WTC11 (cell line): ENCODE measurements at regions not wholly inside any gene's neighbourhood (a gene's known extent, or its start where the extent isn't known, plus 50 kb on each side); places are given as distances from the start of the nearest gene placed in this dataset.

Source experiments
- ATAC-seq: fragments of 200-7000 bp; cut with Tn5 transposase; 2 replicates; pipeline ENCODE4 v1.10.0; 2021; ENCODE audit warnings: mild to moderate bottlenecking, moderate library complexity
- CTCF ChIA-PET: fragments of 300-600 bp; sonication (Branson Sonifier 250); formaldehyde crosslinking; loops from one replicate; lab custom pipeline; 2021; ENCODE audit warnings: antibody characterized with exemption; lab: Charles Lee
- POLR2A ChIA-PET: fragments of 350-600 bp; sonication (Branson Sonifier 250); formaldehyde crosslinking; loops from one replicate; lab custom pipeline; 2021; ENCODE audit warnings: antibody characterized with exemption; lab: Charles Lee
- DNase-seq: peaks from one replicate; pipeline ENCODE4 v3.0.0; 2021; ENCODE audit warnings: low spot score
- H3K27ac Mint-ChIP-seq: 2 replicates; pipeline ENCODE4 v1.8.0; 2021; ENCODE audit warnings: mixed read lengths
- H3K27me3 Mint-ChIP-seq: 2 replicates; pipeline ENCODE4 v1.8.0; 2021; ENCODE audit warnings: low read depth, mild to moderate bottlenecking, moderate library complexity, mixed read lengths
- H3K36me3 Mint-ChIP-seq: 2 replicates; pipeline ENCODE4 v1.8.0; 2021; ENCODE audit warnings: mixed read lengths
- H3K4me1 Mint-ChIP-seq: 2 replicates; pipeline ENCODE4 v1.8.0; 2022; ENCODE audit warnings: mixed read lengths
- H3K4me3 Mint-ChIP-seq: 2 replicates; pipeline ENCODE4 v1.8.0; 2021; ENCODE audit warnings: mild to moderate bottlenecking, moderate library complexity, mixed read lengths
- H3K9me3 Mint-ChIP-seq: 2 replicates; pipeline ENCODE4 v1.8.0; 2021; ENCODE audit warnings: mixed read lengths
- CTCF ChIP-seq: fragments of 200-600 bp; IDR thresholded peaks from 2 replicates; pipeline ENCODE4 v1.8.0; 2022; ENCODE audit warnings: antibody characterized with exemption
- ETV6 ChIP-seq: sonication (generic); formaldehyde crosslinking; IDR thresholded peaks from 2 replicates; pipeline ENCODE4 v1.8.1; 2022; ENCODE audit warnings: mild to moderate bottlenecking, missing genetic modification reagents
- FOXJ3 ChIP-seq: sonication (generic); formaldehyde crosslinking; IDR thresholded peaks from 2 replicates; pipeline ENCODE4 v1.9.0; 2021; ENCODE audit warnings: missing genetic modification reagents, mild to moderate bottlenecking, borderline replicate concordance
- FOXP1 ChIP-seq: sonication (generic); formaldehyde crosslinking; IDR thresholded peaks from 2 replicates; pipeline ENCODE4 v1.8.0; 2022; ENCODE audit warnings: missing genetic modification reagents, mild to moderate bottlenecking, moderate library complexity, borderline replicate concordance
- GRHL2 ChIP-seq: fragments of 250-450 bp; sonication (Bioruptor Pico); IDR thresholded peaks from 2 replicates; pipeline ENCODE4 v1.8.0; 2022; ENCODE audit warnings: mild to moderate bottlenecking, moderate library complexity; ENCODE audit not compliant: insufficient replicate concordance, severe bottlenecking
- HMGXB4 ChIP-seq: sonication (generic); formaldehyde crosslinking; IDR thresholded peaks from 2 replicates; pipeline ENCODE4 v1.8.1; 2023; ENCODE audit warnings: mild to moderate bottlenecking, moderate library complexity, missing genetic modification reagents
- IRF1 ChIP-seq: sonication (generic); formaldehyde crosslinking; IDR thresholded peaks from 2 replicates; pipeline ENCODE4 v1.8.0; 2023; ENCODE audit warnings: missing genetic modification reagents
- KAT7 ChIP-seq: sonication (generic); formaldehyde crosslinking; IDR thresholded peaks from 2 replicates; pipeline ENCODE4 v1.8.1; 2023; ENCODE audit warnings: missing genetic modification reagents, mild to moderate bottlenecking, borderline replicate concordance
- NFE2L1 ChIP-seq: sonication (generic); formaldehyde crosslinking; IDR thresholded peaks from 2 replicates; pipeline ENCODE4 v1.8.1; 2023; ENCODE audit warnings: missing genetic modification reagents
- TEAD1 ChIP-seq: sonication (generic); formaldehyde crosslinking; IDR thresholded peaks from 2 replicates; pipeline ENCODE4 v1.8.0; 2022; ENCODE audit warnings: mild to moderate bottlenecking, missing genetic modification reagents
- ZBTB21 ChIP-seq: sonication (generic); formaldehyde crosslinking; IDR thresholded peaks from 2 replicates; pipeline ENCODE4 v1.8.1; 2023; ENCODE audit warnings: mild to moderate bottlenecking, missing genetic modification reagents, borderline replicate concordance
- ZNF121 ChIP-seq: sonication (generic); formaldehyde crosslinking; IDR thresholded peaks from 2 replicates; pipeline ENCODE4 v1.8.0; 2023; ENCODE audit warnings: missing genetic modification reagents
- ZNF416 ChIP-seq: fragments of 250-450 bp; sonication (Bioruptor Pico); IDR thresholded peaks from 2 replicates; pipeline ENCODE4 v1.9.0; 2021; ENCODE audit warnings: mild to moderate bottlenecking, inconsistent platforms
- ZSCAN18 ChIP-seq: fragments of 250-450 bp; sonication (Bioruptor Pico); IDR thresholded peaks from 2 replicates; pipeline ENCODE4 v2.1.2; 2022; ENCODE audit warnings: mild to moderate bottlenecking, moderate library complexity
- TF ChIP-seq, protein P1 (sequence below): sonication (generic); formaldehyde crosslinking; IDR thresholded peaks from 2 replicates; pipeline ENCODE4 v1.8.1; 2023; ENCODE audit warnings: mild to moderate bottlenecking, missing genetic modification reagents, borderline replicate concordance
- TF ChIP-seq, protein P2 (sequence below): sonication (generic); formaldehyde crosslinking; conservative IDR thresholded peaks from 2 replicates; pipeline ENCODE4 v1.8.1; 2022; ENCODE audit warnings: mild to moderate bottlenecking, missing genetic modification reagents
- TF ChIP-seq, protein P3 (sequence below): sonication (generic); formaldehyde crosslinking; IDR thresholded peaks from 2 replicates; pipeline ENCODE4 v1.8.1; 2022; ENCODE audit warnings: mild to moderate bottlenecking, missing genetic modification reagents, moderate library complexity, borderline replicate concordance

DNA sequence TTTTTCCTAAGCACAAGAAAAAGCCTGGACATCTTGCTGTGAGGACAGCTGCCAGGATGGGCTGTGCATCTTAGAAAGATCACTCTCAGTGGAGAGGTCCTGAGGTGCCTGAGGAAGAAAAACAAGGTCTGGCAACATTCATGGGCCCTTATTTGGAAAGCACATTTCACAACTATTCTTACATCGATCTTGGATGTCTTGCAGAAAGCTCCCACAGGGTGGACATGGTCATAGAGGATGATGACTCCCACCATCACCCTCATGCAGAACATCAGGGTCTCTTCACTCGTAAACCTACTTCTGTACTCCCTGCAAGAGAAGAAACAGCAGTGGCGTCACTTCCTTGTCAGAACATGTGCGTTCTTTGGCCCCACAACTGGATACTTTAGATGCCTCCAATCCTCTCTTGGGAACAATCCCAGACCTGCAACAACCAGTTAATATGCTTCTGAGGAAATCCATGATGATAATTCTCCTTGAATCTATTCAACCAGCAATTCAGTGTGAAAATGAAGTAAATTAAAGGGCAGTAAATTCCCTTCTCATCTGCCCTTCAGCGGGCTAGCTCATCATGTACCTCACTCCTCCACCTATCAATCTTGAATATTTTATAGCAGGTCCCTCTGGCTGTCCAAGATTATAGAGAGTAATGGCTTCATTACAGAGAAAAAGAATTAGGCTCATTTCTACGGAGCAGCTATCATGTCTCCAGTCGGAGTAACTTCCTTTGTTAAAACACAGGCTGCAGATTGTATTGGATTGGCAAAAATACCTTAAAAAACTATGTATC is 106.2 kb downstream of the CYRIA start:
- DNase-seq (no peak), ATAC-seq (no peak)
- CTCF ChIA-PET = no interaction called here
- Mint-ChIP-seq H3K9me3 (no peaks in the 10 kb centered on the region), H3K27ac (no peak overlapping the region), H3K4me1 (0 out of 2 replicates have a peak, but pooled peaks cover 2% of the 10 kb centered on the region), H3K4me3 (no peak overlapping the region), H3K36me3 (no peaks in the 10 kb centered on the region; the same call in 1 of the 2 replicates), H3K27me3 (no peaks in the 10 kb centered on the region)
- TF ChIP-seq ZSCAN18 = no peak
- POLR2A ChIA-PET = no interaction called here

DNA sequence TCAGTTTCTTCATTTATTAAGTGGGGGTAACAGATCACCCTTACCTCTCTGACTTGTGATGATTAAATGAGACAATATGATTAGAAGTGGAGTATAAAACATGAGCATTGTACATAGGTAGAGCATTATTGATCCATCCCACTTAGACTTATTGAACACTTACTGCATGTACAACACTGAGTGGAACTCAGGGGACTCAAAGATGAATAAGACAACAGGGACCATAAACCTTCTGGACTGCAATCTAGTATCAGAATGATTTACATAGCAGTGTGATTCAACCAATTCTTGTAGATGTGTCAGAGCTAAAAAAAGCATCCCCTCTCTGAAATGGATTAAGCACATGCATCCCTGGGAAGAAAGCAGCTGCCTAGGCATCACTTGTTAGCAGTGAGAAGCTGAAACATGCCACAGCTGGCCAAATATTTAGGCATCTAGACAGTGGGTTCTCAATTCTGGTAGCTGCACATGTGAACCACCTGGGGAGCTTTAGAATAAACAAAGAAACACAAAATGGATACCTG is 111.5 kb downstream of the CYRIA start:
- DNase-seq (no peak), ATAC-seq (no peak)
- TF ChIP-seq ZBTB21 (CRISPR knock-in tag) (no peak), TEAD1 (CRISPR knock-in tag) (no peak), FOXJ3 (no peak), HMGXB4 (no peak), KAT7 (no peak), ZNF121 (CRISPR knock-in tag) (no peak), CTCF (no peak), GRHL2 (no peak), FOXP1 (CRISPR knock-in tag) (no peak), ZNF416 (CRISPR knock-in tag) (no peak), NFE2L1 (CRISPR knock-in tag) (no peak), IRF1 (CRISPR knock-in tag) (no peak), ETV6 (CRISPR knock-in tag) (no peak)
- TF ChIP-seq, protein P1, sequence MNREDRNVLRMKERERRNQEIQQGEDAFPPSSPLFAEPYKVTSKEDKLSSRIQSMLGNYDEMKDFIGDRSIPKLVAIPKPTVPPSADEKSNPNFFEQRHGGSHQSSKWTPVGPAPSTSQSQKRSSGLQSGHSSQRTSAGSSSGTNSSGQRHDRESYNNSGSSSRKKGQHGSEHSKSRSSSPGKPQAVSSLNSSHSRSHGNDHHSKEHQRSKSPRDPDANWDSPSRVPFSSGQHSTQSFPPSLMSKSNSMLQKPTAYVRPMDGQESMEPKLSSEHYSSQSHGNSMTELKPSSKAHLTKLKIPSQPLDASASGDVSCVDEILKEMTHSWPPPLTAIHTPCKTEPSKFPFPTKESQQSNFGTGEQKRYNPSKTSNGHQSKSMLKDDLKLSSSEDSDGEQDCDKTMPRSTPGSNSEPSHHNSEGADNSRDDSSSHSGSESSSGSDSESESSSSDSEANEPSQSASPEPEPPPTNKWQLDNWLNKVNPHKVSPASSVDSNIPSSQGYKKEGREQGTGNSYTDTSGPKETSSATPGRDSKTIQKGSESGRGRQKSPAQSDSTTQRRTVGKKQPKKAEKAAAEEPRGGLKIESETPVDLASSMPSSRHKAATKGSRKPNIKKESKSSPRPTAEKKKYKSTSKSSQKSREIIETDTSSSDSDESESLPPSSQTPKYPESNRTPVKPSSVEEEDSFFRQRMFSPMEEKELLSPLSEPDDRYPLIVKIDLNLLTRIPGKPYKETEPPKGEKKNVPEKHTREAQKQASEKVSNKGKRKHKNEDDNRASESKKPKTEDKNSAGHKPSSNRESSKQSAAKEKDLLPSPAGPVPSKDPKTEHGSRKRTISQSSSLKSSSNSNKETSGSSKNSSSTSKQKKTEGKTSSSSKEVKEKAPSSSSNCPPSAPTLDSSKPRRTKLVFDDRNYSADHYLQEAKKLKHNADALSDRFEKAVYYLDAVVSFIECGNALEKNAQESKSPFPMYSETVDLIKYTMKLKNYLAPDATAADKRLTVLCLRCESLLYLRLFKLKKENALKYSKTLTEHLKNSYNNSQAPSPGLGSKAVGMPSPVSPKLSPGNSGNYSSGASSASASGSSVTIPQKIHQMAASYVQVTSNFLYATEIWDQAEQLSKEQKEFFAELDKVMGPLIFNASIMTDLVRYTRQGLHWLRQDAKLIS (CRISPR knock-in tag) = no peak
- TF ChIP-seq, protein P2, sequence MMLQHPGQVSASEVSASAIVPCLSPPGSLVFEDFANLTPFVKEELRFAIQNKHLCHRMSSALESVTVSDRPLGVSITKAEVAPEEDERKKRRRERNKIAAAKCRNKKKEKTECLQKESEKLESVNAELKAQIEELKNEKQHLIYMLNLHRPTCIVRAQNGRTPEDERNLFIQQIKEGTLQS = no peak
- TF ChIP-seq, protein P3, sequence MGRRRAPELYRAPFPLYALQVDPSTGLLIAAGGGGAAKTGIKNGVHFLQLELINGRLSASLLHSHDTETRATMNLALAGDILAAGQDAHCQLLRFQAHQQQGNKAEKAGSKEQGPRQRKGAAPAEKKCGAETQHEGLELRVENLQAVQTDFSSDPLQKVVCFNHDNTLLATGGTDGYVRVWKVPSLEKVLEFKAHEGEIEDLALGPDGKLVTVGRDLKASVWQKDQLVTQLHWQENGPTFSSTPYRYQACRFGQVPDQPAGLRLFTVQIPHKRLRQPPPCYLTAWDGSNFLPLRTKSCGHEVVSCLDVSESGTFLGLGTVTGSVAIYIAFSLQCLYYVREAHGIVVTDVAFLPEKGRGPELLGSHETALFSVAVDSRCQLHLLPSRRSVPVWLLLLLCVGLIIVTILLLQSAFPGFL (CRISPR knock-in tag) = no peak
- Mint-ChIP-seq H3K4me3 (no peak overlapping the region), H3K27ac (no peak overlapping the region), H3K4me1 (0 out of 2 replicates have a peak, but pooled peaks cover 2% of the 10 kb centered on the region), H3K27me3 (no peaks in the 10 kb centered on the region), H3K9me3 (no peaks in the 10 kb centered on the region), H3K36me3 (no peaks in the 10 kb centered on the region)
- ChIA-PET POLR2A (no interaction called here), CTCF (interaction anchor here (0.6 to 3.4 kb wide), 4 partner anchors 29 to 984 kb away, joined by 3 to 18 read pairs (median 9); no protein-coding TSS in a partner anchor)
